BLaER1 (cell line): ENCODE measurements at regions not wholly inside any gene's neighbourhood (a gene's known extent, or its start where the extent isn't known, plus 50 kb on each side); places are given as distances from the start of the nearest gene placed in this dataset.
"Not testable (repeated sequence)": the region's sequence is repeated elsewhere in the genome, so short reads cannot be mapped to it uniquely, and the experiment has no call there.

Experiments
- H3K27ac ChIP-seq: shearing (Covaris generic); formaldehyde crosslinking; 2 replicates; pipeline ENCODE4 v1.8.1; 2022
- H3K27me3 ChIP-seq: shearing (Covaris generic); formaldehyde crosslinking; 2 replicates; pipeline ENCODE4 v1.8.1; 2022
- H3K36me3 ChIP-seq: shearing (Covaris generic); formaldehyde crosslinking; 2 replicates; pipeline ENCODE4 v1.8.1; 2022
- H3K4me1 ChIP-seq: shearing (Covaris generic); formaldehyde crosslinking; 2 replicates; pipeline ENCODE4 v1.8.1; 2022
- H3K4me2 ChIP-seq: shearing (Covaris generic); formaldehyde crosslinking; 2 replicates; pipeline ENCODE4 v1.8.1; 2022
- H3K4me3 ChIP-seq: shearing (Covaris generic); formaldehyde crosslinking; 2 replicates; pipeline ENCODE4 v1.8.1; 2022
- H3K9ac ChIP-seq: shearing (Covaris generic); formaldehyde crosslinking; 2 replicates; pipeline ENCODE4 v1.8.1; 2022
- H3K9me3 ChIP-seq: shearing (Covaris generic); formaldehyde crosslinking; 2 replicates; pipeline ENCODE4 v1.8.1; 2022
- H4K20me1 ChIP-seq: shearing (Covaris generic); formaldehyde crosslinking; 2 replicates; pipeline ENCODE4 v1.8.1; 2022
- Cebpa-rat ChIP-seq: shearing (Covaris generic); IDR thresholded peaks from 2 replicates; pipeline ENCODE4 v1.8.1; 2022

DNA sequence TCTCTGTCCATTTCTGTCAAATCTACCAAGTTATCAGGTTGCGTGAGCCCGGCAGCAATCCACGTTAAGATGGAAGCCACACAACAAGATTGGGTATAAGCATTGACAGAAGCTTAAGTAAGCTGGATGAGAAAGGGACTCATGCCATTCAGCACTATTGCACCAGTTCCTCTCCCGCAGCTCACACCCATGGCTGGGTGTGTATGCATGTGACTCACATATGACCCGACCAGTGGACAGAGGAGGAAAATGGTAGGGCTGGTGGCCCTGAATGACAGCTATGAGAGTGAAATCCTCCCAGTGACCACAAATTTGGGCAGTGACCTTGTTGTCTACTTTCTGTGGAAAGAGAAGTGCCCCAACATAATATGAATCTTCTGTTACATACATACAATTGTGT lies 113.5 kb downstream of the OTOR start:
- TF ChIP-seq Cebpa-rat = no peak
- H3K27ac ChIP-seq = no peak overlapping the region
- no peaks in the 10 kb centered on the region for H3K36me3 ChIP-seq
- no peak overlapping the region for H3K4me2 ChIP-seq
- no peak overlapping the region for H3K9ac ChIP-seq
- no peaks in the 10 kb centered on the region for H3K27me3 ChIP-seq
- 0 out of 2 replicates have a peak, but pooled peaks cover 4% of the 10 kb centered on the region for H3K9me3 ChIP-seq
- no peaks in the 10 kb centered on the region for H4K20me1 ChIP-seq
- no peak overlapping the region for H3K4me3 ChIP-seq
- H3K4me1 ChIP-seq = no peaks in the 10 kb centered on the region

- TF ChIP-seq Cebpa-rat = no peak
- Histone ChIP-seq H3K9me3 (no peaks in the 10 kb centered on the region), H3K4me1 (no peaks in the 10 kb centered on the region), H3K4me2 (no peak overlapping the region), H4K20me1 (no peaks in the 10 kb centered on the region), H3K27me3 (no peaks in the 10 kb centered on the region), H3K4me3 (no peak overlapping the region), H3K27ac (no peak overlapping the region), H3K9ac (no peak overlapping the region), H3K36me3 (no peaks in the 10 kb centered on the region)
Observed at GRCh38 chr20:16863303-16863702, 115.1 kb downstream of the OTOR start.

- H3K27ac ChIP-seq = no peak overlapping the region
- no peak for TF ChIP-seq Cebpa-rat
- H3K9ac ChIP-seq = no peak overlapping the region
- H3K4me2 ChIP-seq = no peak overlapping the region
- no peaks in the 10 kb centered on the region for H4K20me1 ChIP-seq
- H3K9me3 ChIP-seq = no peaks in the 10 kb centered on the region
- no peak overlapping the region for H3K4me3 ChIP-seq
- no peaks in the 10 kb centered on the region for H3K27me3 ChIP-seq
- H3K36me3 ChIP-seq = no peaks in the 10 kb centered on the region
- no peaks in the 10 kb centered on the region for H3K4me1 ChIP-seq
Observed at GRCh38 chr20:16864069-16864468, 115.9 kb downstream of the OTOR start.

- H3K27me3 ChIP-seq = no peaks in the 10 kb centered on the region
- H4K20me1 ChIP-seq = no peaks in the 10 kb centered on the region
- no peaks in the 10 kb centered on the region for H3K36me3 ChIP-seq
- H3K4me2 ChIP-seq = no peak overlapping the region
- H3K9me3 ChIP-seq = no peaks in the 10 kb centered on the region
- no peak overlapping the region for H3K9ac ChIP-seq
- H3K4me1 ChIP-seq = no peaks in the 10 kb centered on the region
- H3K4me3 ChIP-seq = no peak overlapping the region
- no peak overlapping the region for H3K27ac ChIP-seq
- no peak for TF ChIP-seq Cebpa-rat
Observed at GRCh38 chr20:16864963-16865362, 116.8 kb downstream of the OTOR start.

DNA sequence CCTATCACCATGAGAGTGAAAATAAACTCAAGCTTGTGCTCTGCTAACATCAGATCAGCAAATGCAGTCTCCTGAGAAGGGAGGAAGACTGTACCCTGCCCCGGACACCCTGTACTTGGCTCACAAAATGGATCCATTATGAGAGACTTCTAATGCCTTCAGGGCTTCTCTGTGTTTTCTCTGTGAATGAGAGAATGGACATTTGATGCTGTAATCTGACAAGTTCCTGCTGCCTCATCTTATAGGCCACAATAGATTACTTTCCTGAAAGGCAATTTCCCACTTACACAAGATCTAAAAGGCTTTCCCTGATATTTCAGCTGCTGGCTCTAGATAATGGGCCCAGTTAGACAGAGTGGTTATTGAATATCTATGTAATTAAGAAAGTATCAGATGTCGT lies 117.2 kb downstream of the OTOR start:
- no peaks in the 10 kb centered on the region for H3K4me1 ChIP-seq
- H3K27me3 ChIP-seq = no peaks in the 10 kb centered on the region
- H3K9ac ChIP-seq = no peak overlapping the region
- H3K9me3 ChIP-seq = no peaks in the 10 kb centered on the region
- no peak overlapping the region for H3K4me2 ChIP-seq
- no peak overlapping the region for H3K4me3 ChIP-seq
- no peak for TF ChIP-seq Cebpa-rat
- H4K20me1 ChIP-seq = no peaks in the 10 kb centered on the region
- no peak overlapping the region for H3K27ac ChIP-seq
- H3K36me3 ChIP-seq = no peaks in the 10 kb centered on the region

DNA sequence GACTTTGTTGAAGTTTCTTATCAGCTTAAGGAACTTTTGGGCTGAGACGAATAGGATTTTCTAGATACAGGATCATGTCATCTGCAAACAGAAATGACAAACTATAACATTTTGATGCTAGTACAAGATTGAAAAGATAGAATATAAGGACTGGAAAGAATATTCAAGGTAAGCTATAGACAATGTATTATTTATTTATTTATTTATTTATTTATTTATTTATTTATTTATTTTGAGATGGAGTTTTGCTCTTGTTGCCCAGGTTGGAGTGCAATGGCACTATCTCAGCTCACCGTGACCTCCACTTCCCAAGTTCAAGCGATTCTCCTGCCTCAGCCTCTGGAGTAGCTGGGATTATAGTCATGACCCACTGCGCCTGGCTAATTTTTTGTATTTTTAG lies 125.0 kb downstream of the OTOR start:
- H3K9me3 ChIP-seq, H3K4me3 ChIP-seq: not testable (repeated sequence)

DNA sequence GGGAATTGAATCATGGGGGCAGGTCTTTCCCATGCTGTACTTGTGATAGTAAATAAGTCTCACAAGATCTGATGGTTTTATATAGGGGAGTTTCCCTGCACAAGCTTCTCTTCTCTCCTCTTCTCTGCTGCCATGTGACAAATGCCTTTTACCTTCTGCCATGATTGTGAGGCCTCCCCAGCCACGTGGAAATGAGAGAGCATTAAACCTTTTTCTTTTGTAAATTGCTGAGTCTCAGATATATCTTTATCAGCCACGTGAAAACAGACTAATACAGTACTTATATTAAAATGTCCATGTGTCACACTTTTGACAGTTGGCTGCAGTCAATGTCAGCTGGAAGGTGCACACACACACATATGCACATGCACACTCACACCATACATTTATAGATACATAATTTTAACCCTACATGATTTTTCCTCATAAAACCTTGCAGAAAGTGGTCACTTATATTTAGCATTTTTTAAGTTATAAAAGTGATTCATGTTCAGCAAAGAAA lies 128.9 kb downstream of the OTOR start:
- Histone ChIP-seq H3K9me3 (no peaks in the 10 kb centered on the region), H3K9ac (no peak overlapping the region), H3K4me3 (no peak overlapping the region), H3K4me1 (no peaks in the 10 kb centered on the region), H3K27ac (no peak overlapping the region), H4K20me1 (no peaks in the 10 kb centered on the region), H3K4me2 (no peak overlapping the region), H3K27me3 (no peaks in the 10 kb centered on the region), H3K36me3 (no peaks in the 10 kb centered on the region)
- no peak for TF ChIP-seq Cebpa-rat

More for the DNA sequence above, 125.0 kb downstream of the OTOR start:
- H3K9ac ChIP-seq, H3K4me2 ChIP-seq, H4K20me1 ChIP-seq, H3K27ac ChIP-seq, H3K27me3 ChIP-seq, H3K36me3 ChIP-seq, H3K4me1 ChIP-seq: not testable (repeated sequence)

- Histone ChIP-seq H3K4me3 (no peak overlapping the region), H4K20me1 (no peaks in the 10 kb centered on the region), H3K4me1 (no peaks in the 10 kb centered on the region), H3K9me3 (peaks cover 15% of the 10 kb centered on the region; the same call in 1 of the 2 replicates), H3K9ac (no peak overlapping the region), H3K4me2 (no peak overlapping the region), H3K27ac (no peak overlapping the region), H3K27me3 (no peaks in the 10 kb centered on the region), H3K36me3 (no peaks in the 10 kb centered on the region)
- no peak for TF ChIP-seq Cebpa-rat
Observed at GRCh38 chr20:16885746-16886145, 137.6 kb downstream of the OTOR start.

GRCh38 chr20:16898433-16898832 lies 150.3 kb downstream of the OTOR start:
- Histone ChIP-seq H3K9me3 (no peaks in the 10 kb centered on the region), H3K4me1 (no peaks in the 10 kb centered on the region), H3K36me3 (no peaks in the 10 kb centered on the region), H3K4me3 (no peak overlapping the region), H3K27ac (no peak overlapping the region), H3K4me2 (no peak overlapping the region), H3K27me3 (no peaks in the 10 kb centered on the region), H4K20me1 (no peaks in the 10 kb centered on the region), H3K9ac (no peak overlapping the region)
- TF ChIP-seq Cebpa-rat = no peak

DNA sequence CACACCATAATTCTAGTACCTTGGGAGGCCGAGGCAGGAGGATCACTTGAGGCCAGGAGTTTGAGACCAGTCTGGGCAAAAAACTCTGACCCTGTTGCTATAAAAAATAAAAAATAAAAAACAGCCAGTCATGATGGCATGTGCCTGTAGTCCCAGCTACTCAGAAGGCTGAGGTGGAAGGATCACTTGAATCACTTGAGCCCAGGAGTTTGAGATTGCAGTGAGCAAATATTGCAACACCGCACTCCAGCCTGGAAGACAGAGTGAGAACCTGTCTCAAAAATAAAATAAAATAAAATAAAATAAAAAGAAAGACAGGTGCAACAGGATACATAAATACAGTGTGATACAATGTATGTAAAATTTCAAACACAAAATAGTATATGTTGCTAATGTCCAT lies 154.5 kb downstream of the OTOR start:
- H3K4me3 ChIP-seq = no peak overlapping the region
- no peaks in the 10 kb centered on the region for H4K20me1 ChIP-seq
- H3K27ac ChIP-seq = no peak overlapping the region
- no peaks in the 10 kb centered on the region for H3K27me3 ChIP-seq
- no peak overlapping the region for H3K4me2 ChIP-seq
- no peaks in the 10 kb centered on the region for H3K4me1 ChIP-seq
- H3K9ac ChIP-seq = no peak overlapping the region
- no peak for TF ChIP-seq Cebpa-rat
- H3K9me3 ChIP-seq = no peaks in the 10 kb centered on the region
- H3K36me3 ChIP-seq = no peaks in the 10 kb centered on the region

DNA sequence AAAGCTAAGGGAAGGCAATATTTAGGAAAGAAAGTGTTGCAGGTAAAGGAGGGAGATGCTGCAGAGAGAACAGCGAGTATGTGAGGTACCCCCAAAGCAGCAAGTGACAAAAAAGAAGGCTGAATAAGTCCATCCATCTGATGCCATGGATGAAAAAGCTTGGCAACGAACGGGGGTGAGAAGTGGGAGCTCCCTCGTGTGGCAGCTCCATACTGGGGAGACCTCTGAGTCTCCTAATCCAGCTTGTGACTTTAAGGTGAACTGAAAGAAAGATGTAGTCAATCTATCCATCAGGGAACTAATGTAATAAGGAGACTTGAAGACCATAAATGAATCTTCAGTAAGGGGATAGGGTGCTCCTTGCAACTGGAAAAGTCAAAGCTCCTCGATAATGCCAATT lies 156.6 kb downstream of the OTOR start:
- Histone ChIP-seq H3K36me3 (no peaks in the 10 kb centered on the region), H3K4me1 (no peaks in the 10 kb centered on the region), H3K27me3 (no peaks in the 10 kb centered on the region)

More for the DNA sequence above, 156.6 kb downstream of the OTOR start:
- no peak for TF ChIP-seq Cebpa-rat
- Histone ChIP-seq H3K4me2 (no peak overlapping the region), H3K9ac (no peak overlapping the region), H3K4me3 (no peak overlapping the region), H3K9me3 (no peaks in the 10 kb centered on the region), H3K27ac (no peak overlapping the region), H4K20me1 (no peaks in the 10 kb centered on the region)
